Lower lobe of right lung (tissue), 2 donors: ENCODE measurements at regions not wholly inside any gene's neighbourhood (a gene's known extent, or its start where the extent isn't known, plus 50 kb on each side); places are given as distances from the start of the nearest gene placed in this dataset.

ENCODE experiments used
- ATAC-seq, 2 donors: fragments of 200-7000 bp; cut with Tn5 transposase; one replicate each; pipeline ENCODE4 v1.9.1; 2020 to 2022; ENCODE audit warnings: mild to moderate bottlenecking in 2 of 2, moderate library complexity in 2 of 2
- DNase-seq: peaks from one replicate; pipeline ENCODE4 v3.0.0-alpha.2; 2020
- H3K27ac ChIP-seq: fragments of 200-600 bp; one replicate; pipeline ENCODE4 v1.8.0; 2022
- H3K27me3 ChIP-seq: fragments of 200-600 bp; one replicate; pipeline ENCODE4 v1.8.0; 2022; ENCODE audit warnings: low read depth
- H3K36me3 ChIP-seq: fragments of 200-600 bp; one replicate; pipeline ENCODE4 v1.8.0; 2022; ENCODE audit warnings: mild to moderate bottlenecking
- H3K4me1 ChIP-seq: fragments of 200-600 bp; one replicate; pipeline ENCODE4 v1.8.0; 2022
- H3K4me3 ChIP-seq: fragments of 200-600 bp; one replicate; pipeline ENCODE4 v1.8.0; 2022; ENCODE audit warnings: mild to moderate bottlenecking
- H3K9me3 ChIP-seq: fragments of 200-600 bp; one replicate; pipeline ENCODE4 v1.8.0; 2022
- intact Hi-C: fragments of 100-400 bp; cut with DNase I; formaldehyde crosslinking; loops from one replicate; pipeline ENCODE4 v1.11.0; 2022
- TF ChIP-seq, protein P1 (sequence below): fragments of 200-600 bp; IDR thresholded peaks from one replicate; pipeline ENCODE4 v1.8.0; 2022; ENCODE audit warnings: antibody characterized with exemption, mild to moderate bottlenecking
- donor health status: DM: no; HTN: yes; CAD: no; lungs with severe emphysema.

GRCh38 chr18:26780520-26781325 lies 84.8 kb downstream of the AQP4 start:
- intact Hi-C loops = no loop called here

DNA sequence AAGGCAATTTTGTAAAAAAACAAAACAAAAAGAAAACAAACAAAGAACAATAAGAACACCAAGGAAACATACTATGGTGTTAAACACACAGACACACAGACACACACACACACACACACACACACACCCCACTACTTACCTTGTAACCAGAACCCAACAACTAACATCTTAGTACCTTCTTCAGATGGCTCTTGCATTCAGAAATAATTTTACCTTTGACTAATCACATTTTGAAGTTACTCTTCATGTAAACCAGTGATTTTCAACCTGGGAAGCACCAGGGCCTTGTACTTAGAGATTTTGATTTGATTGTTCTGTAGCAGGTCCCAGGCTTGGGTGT lies 87.5 kb downstream of the AQP4 start:
- TF ChIP-seq, protein P1, sequence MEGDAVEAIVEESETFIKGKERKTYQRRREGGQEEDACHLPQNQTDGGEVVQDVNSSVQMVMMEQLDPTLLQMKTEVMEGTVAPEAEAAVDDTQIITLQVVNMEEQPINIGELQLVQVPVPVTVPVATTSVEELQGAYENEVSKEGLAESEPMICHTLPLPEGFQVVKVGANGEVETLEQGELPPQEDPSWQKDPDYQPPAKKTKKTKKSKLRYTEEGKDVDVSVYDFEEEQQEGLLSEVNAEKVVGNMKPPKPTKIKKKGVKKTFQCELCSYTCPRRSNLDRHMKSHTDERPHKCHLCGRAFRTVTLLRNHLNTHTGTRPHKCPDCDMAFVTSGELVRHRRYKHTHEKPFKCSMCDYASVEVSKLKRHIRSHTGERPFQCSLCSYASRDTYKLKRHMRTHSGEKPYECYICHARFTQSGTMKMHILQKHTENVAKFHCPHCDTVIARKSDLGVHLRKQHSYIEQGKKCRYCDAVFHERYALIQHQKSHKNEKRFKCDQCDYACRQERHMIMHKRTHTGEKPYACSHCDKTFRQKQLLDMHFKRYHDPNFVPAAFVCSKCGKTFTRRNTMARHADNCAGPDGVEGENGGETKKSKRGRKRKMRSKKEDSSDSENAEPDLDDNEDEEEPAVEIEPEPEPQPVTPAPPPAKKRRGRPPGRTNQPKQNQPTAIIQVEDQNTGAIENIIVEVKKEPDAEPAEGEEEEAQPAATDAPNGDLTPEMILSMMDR = no peak
- no peak overlapping the region for H3K27ac ChIP-seq
- no peaks in the 10 kb centered on the region for H3K36me3 ChIP-seq
- H3K4me3 ChIP-seq = no peak overlapping the region
- no peaks in the 10 kb centered on the region for H3K4me1 ChIP-seq
- DNase-seq (no peak), ATAC-seq (no peak)
- intact Hi-C loops = no loop called here
- no peaks in the 10 kb centered on the region for H3K9me3 ChIP-seq
- H3K27me3 ChIP-seq = no peaks in the 10 kb centered on the region

More at GRCh38 chr18:26780520-26781325, 84.8 kb downstream of the AQP4 start:
- H3K36me3 ChIP-seq = no peaks in the 10 kb centered on the region
- H3K27ac ChIP-seq = no peak overlapping the region
- TF ChIP-seq, protein P1 = no peak
- H3K4me1 ChIP-seq = no peaks in the 10 kb centered on the region
- no peak for ATAC-seq
- DNase-seq = no peak
- H3K9me3 ChIP-seq = no peaks in the 10 kb centered on the region
- no peak overlapping the region for H3K4me3 ChIP-seq
- no peaks in the 10 kb centered on the region for H3K27me3 ChIP-seq

DNA sequence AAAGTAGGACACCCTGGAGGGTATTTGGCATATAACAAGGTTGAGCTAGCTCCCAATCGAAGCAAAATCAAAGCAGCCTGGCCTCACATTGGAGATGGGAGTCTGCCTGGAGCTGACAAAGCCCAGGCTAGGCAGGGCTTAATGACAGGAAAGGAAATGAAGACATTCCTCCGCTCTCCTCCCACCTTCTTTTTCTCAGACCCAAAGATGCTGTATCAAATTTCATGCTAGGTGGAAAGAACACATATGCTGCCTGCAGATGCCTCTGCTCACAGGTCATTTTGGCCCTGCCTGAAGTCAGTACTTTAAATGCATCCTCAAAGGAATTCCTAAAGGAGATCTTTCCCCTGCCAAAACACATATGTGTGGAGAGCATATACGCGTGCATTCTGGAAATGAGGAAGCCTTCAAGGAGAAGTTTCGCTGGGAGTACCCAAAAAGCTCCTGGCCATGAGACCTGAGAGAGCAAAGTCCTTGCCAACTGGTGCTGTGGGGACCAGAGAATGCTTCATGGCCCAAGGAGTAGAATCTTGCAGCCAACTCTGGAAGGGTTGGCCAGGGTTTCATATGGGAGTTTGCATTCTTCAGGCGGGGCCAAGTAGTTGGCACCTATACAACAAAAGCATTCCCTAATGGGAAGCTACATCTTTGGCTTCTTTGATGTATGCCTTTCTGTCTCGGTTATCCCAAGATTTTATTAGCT lies 88.0 kb downstream of the AQP4 start:
- no peaks in the 10 kb centered on the region for H3K9me3 ChIP-seq
- ATAC-seq (no peak), DNase-seq (no peak)
- intact Hi-C loops = no loop called here
- H3K4me1 ChIP-seq = no peaks in the 10 kb centered on the region
- H3K4me3 ChIP-seq = no peak overlapping the region
- no peaks in the 10 kb centered on the region for H3K27me3 ChIP-seq
- TF ChIP-seq, protein P1 = no peak
- no peak overlapping the region for H3K27ac ChIP-seq
- no peaks in the 10 kb centered on the region for H3K36me3 ChIP-seq

DNA sequence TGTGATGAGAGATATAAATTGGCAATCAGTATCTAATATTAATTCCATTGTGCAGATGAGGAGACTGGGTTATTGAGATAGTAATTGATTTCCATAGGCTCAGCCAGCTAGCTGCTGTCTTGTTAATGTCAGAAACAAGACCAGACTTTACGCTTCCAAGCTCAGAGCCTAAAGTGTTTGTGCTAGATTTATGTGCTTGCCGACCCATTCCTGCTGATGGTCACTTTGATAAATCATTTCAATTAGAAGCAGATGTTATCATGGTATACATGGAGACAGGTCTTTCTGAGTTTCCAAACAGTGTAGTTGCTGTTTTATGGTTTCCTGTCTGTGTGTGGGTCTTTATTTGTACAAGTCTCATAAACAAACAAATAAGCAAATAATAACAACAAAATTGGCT lies 92.8 kb downstream of the AQP4 start:
- intact Hi-C loops = no loop called here
- Histone ChIP-seq H3K9me3 (no peaks in the 10 kb centered on the region), H3K4me1 (no peaks in the 10 kb centered on the region), H3K27ac (no peak overlapping the region), H3K27me3 (peaks cover 4% of the 10 kb centered on the region), H3K36me3 (no peaks in the 10 kb centered on the region), H3K4me3 (no peak overlapping the region)
- DNase-seq (no peak), ATAC-seq (no peak)
- TF ChIP-seq, protein P1 = no peak

- Histone ChIP-seq H3K27ac (no peak overlapping the region), H3K27me3 (peaks cover 4% of the 10 kb centered on the region), H3K9me3 (peaks cover 6% of the 10 kb centered on the region), H3K36me3 (no peaks in the 10 kb centered on the region), H3K4me3 (no peak overlapping the region), H3K4me1 (no peaks in the 10 kb centered on the region)
- no peak for DNase-seq
- intact Hi-C loops = no loop called here
- ATAC-seq = peak; percentile 58 to 77
- TF ChIP-seq, protein P1 = peak; percentile 39
Measured at GRCh38 chr18:26771524-26771923, 94.0 kb downstream of the AQP4 start.
